ENCODE measurements at regions not wholly inside any gene's neighbourhood (a gene's known extent, or its start where the extent isn't known, plus 50 kb on each side); places are given as distances from the start of the nearest gene placed in this dataset.

GRCh38 chr4:22911285-22911684, 218.5 kb downstream of the GBA3 start:
- Histone ChIP-seq H3K23ac (ENCODE audit: insufficient read length, low read depth, low read length) (no peak overlapping the region), H2BK20ac (ENCODE audit: low read depth, low read length, poor library complexity, severe bottlenecking) (no peak overlapping the region), H3T11ph (ENCODE audit: low read length) (no peak overlapping the region), H3K4me1 (ENCODE audit: insufficient read depth, low read length) (no peaks in the 10 kb centered on the region), H3K4ac (ENCODE audit: low read depth, low read length) (no peak overlapping the region), H3K14ac (ENCODE audit: insufficient read depth, low read length) (no peak overlapping the region), H3K27me3 (ENCODE audit: insufficient read depth, low read length) (no peaks in the 10 kb centered on the region), H4K91ac (ENCODE audit: insufficient read length, low read depth, low read length) (no peak overlapping the region), H3K56ac (ENCODE audit: insufficient read length, low read depth, low read length) (no peak overlapping the region), H2BK120ac (ENCODE audit: low read depth, low read length, poor library complexity, severe bottlenecking) (no peak overlapping the region), H3K4me2 (ENCODE audit: insufficient read depth, insufficient read length, low read length) (no peak overlapping the region), H2BK15ac (ENCODE audit: low read depth, low read length) (no peak overlapping the region), H3K9me3 (ENCODE audit: control insufficient read depth, low read depth, low read length) (no peaks in the 10 kb centered on the region), H4K5ac (ENCODE audit: insufficient read length, low read depth, low read length) (no peak overlapping the region), H2BK5ac (ENCODE audit: insufficient read length, low read length) (no peak overlapping the region), H2AK5ac (ENCODE audit: insufficient read length, low read length) (no peak overlapping the region), H3K79me1 (ENCODE audit: insufficient read depth, low read depth, low read length, poor library complexity, severe bottlenecking) (no peaks in the 10 kb centered on the region), H3K79me2 (ENCODE audit: insufficient read depth, low read length) (no peaks in the 10 kb centered on the region), H4K8ac (replicated peaks; ENCODE audit: insufficient read length, low read depth, low read length) (no peak overlapping the region), H4K20me1 (ENCODE audit: control insufficient read depth, insufficient read depth, insufficient read length) (no peaks in the 10 kb centered on the region), H3K18ac (ENCODE audit: insufficient read length, low read depth, low read length) (no peak overlapping the region), H2AFZ (ENCODE audit: low read length) (no peak overlapping the region), H2BK12ac (ENCODE audit: insufficient read length, low read depth, low read length) (no peak overlapping the region), H3K9ac (ENCODE audit: extremely low read depth, insufficient read length, low read length) (no peak overlapping the region), H3K27ac (ENCODE audit: insufficient read length, low read depth, low read length) (no peak overlapping the region), H3K23me2 (ENCODE audit: insufficient read length, low read depth, low read length, poor library complexity, severe bottlenecking) (no peaks in the 10 kb centered on the region)
- peaks cover 10% of the 10 kb centered on the region in 2 experiments for H3K4me1 Mint-ChIP-seq
- no peaks in the 10 kb centered on the region; the same call in 1 of the 2 replicates for H3K27me3 Mint-ChIP-seq (ENCODE audit: low read depth)
- no peak for DNase-seq
- H3K36me3 Mint-ChIP-seq (ENCODE audit: insufficient read depth in 1 of 3, low read depth in 3 of 3), result peaks cover 0 to 4% (median 0%) of the 10 kb centered on the region in 3 experiments; a peak in 1 of 7 replicates
- no peak overlapping the region for H3K4me3 Mint-ChIP-seq
- no peak overlapping the region for H3K27ac Mint-ChIP-seq
- no peak for TF ChIP-seq CTCF (conservative IDR thresholded peaks at IDR 0.05)
- H3K9me3 Mint-ChIP-seq, result no peaks in the 10 kb centered on the region; a peak in 2 of 5 replicates
